Bronchial epithelial cell (primary cell): ENCODE measurements at regions not wholly inside any gene's neighbourhood (a gene's known extent, or its start where the extent isn't known, plus 50 kb on each side); places are given as distances from the start of the nearest gene placed in this dataset.
A peak's percentile ranks its signal among the peaks of the same experiment; 100 is the strongest.

ENCODE experiments used
- DNase-seq: peaks from one replicate; pipeline ENCODE4 v3.0.0-alpha.2; 2010; ENCODE audit warnings: low read depth
- FAIRE-seq: peaks from 2 replicates; lab custom pipeline; 2011; peaks lifted over from hg19 to GRCh38; lab: Jason Lieb, UNC
- H3K27me3 ChIP-seq: 2 replicates; pipeline ENCODE4 v1.5.1; 2011; ENCODE audit warnings: low read length; ENCODE audit not compliant: control insufficient read depth, insufficient read depth
- H3K36me3 ChIP-seq: 2 replicates; pipeline ENCODE4 v1.5.1; 2011; ENCODE audit warnings: low read length; ENCODE audit not compliant: control insufficient read depth, insufficient read depth
- H3K4me3 ChIP-seq: 2 replicates; pipeline ENCODE4 v1.5.1; 2011; ENCODE audit warnings: mild to moderate bottlenecking, low read depth, low read length, control low read depth
- TF ChIP-seq, protein P1 (sequence below): IDR thresholded peaks from 2 replicates; pipeline ENCODE4 v1.5.1; 2011; ENCODE audit warnings: mild to moderate bottlenecking, moderate library complexity, low read length, control low read depth, inconsistent platforms; ENCODE audit not compliant: insufficient read depth, severe bottlenecking

DNA sequence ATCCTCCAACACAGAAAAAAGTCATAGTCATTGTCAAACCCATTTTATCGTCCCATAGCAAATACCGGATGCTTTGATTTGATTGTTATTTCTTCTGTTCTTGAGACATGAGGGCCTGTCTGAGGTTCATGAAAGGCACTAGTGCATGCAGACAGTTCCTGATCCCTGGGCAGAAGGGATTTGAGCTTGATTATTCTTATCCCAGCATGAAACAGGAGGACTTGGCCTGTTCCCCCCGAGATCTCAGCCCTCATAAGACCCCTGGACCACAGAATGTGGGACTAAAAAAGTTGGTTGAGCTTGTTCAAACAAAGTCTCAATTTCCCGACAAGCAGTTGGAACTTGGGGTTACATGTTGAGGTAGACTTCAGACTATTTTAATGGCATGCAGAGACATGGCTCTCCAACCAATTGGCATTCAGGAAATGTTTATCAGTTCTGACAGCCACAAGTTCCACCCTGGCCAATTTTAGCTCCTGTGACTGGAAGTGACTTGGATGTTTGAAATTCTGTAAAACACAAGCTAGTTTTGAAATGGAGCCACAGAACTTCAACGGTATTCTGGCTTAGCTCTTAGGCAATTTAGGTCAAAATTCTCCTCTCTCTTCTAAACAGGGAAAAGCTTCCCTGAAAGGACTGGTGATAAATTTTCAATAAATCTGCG lies 366.9 kb upstream of the SLC14A2 start:
- H3K36me3 ChIP-seq = no peaks in the 10 kb centered on the region
- peak; percentile 66 for FAIRE-seq
- H3K27me3 ChIP-seq = no peaks in the 10 kb centered on the region
- peak; percentile 45 for DNase-seq
- H3K4me3 ChIP-seq = no peak overlapping the region
- TF ChIP-seq, protein P1, sequence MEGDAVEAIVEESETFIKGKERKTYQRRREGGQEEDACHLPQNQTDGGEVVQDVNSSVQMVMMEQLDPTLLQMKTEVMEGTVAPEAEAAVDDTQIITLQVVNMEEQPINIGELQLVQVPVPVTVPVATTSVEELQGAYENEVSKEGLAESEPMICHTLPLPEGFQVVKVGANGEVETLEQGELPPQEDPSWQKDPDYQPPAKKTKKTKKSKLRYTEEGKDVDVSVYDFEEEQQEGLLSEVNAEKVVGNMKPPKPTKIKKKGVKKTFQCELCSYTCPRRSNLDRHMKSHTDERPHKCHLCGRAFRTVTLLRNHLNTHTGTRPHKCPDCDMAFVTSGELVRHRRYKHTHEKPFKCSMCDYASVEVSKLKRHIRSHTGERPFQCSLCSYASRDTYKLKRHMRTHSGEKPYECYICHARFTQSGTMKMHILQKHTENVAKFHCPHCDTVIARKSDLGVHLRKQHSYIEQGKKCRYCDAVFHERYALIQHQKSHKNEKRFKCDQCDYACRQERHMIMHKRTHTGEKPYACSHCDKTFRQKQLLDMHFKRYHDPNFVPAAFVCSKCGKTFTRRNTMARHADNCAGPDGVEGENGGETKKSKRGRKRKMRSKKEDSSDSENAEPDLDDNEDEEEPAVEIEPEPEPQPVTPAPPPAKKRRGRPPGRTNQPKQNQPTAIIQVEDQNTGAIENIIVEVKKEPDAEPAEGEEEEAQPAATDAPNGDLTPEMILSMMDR = no peak

DNA sequence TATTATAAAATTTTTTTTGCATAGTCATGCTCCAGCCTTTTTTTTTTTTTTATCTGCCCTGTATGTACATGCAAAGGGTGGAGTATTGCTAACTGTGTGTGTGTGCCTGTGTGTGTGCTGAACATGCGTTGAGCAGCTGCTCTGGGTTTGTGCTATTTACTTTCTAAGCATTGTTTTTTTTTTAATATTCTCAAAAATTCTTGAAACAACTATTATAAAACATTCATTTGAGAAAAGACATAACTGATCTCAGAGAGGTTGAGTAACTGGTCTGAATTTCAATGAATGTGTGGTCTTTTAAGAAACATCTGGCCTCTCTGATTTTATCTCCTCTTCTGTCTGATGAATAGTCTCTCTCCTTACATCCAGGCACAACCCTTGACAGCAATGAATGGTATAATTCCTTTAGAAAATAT lies 366.0 kb upstream of the SLC14A2 start:
- Histone ChIP-seq H3K27me3 (no peaks in the 10 kb centered on the region), H3K36me3 (no peaks in the 10 kb centered on the region), H3K4me3 (no peak overlapping the region)
- FAIRE-seq = no peak
- no peak for DNase-seq
- TF ChIP-seq, protein P1 = no peak

DNA sequence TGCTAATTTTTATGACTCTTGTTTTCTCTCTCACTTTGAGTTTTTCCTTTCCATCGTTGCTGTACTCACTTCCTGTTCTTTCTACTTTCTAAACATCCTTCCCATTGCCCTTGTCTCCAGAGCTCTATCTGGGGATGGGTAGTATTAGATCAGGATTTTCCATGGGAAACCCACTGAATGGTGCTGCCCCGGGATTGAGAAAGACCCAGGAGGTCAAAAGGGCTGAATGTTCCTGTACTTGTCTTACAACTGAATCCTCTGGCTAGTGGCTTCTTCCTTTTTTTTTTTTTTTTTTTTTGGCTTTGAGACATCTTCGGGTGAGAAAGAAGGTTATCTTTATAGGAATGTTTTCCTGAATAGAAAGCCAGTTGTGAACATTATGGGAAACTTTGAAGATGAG lies 364.8 kb upstream of the SLC14A2 start:
- Histone ChIP-seq H3K4me3 (no peak overlapping the region), H3K36me3 (no peaks in the 10 kb centered on the region), H3K27me3 (no peaks in the 10 kb centered on the region)
- TF ChIP-seq, protein P1 = no peak
- FAIRE-seq (no peak), DNase-seq (no peak)

DNA sequence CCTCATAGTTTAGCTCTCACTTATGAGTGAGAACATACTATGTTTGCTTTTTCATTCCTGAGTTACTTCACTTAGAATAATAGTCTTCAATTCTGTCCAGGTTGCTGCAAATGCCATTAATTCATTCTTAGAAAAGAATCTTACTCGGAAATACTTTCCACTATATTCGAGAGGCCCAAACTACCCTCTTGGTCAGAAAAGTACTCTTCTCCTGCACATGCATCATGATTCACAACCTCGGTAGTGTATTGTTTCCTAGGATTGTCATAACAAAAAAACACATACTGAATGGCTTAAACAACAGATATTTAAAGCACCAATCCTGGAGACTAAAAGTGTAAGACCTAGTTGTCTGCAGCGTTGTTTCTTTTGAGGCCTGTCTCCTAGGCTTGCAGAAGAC lies 364.0 kb upstream of the SLC14A2 start:
- DNase-seq (no peak), FAIRE-seq (no peak)
- no peaks in the 10 kb centered on the region for H3K36me3 ChIP-seq
- H3K4me3 ChIP-seq = no peak overlapping the region
- no peaks in the 10 kb centered on the region for H3K27me3 ChIP-seq
- TF ChIP-seq, protein P1 = no peak

DNA sequence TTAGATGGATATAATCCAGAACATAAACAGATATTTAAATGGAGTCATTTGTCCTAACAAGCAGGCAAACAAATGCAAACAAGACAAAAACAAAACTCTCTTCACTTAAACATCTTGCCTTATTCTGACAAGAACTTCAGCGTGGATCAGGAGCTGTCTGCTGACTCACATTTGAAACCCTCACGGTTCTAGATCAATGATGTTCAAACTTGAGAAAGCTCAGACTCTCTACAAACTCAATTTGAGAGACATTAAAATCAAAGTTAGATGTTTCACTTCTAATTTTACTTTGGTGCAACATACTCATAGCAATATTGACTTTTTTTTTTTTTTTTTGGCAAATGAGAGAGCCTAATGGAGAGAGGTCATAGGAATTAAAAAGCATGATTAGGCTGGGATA lies 362.8 kb upstream of the SLC14A2 start:
- FAIRE-seq (no peak), DNase-seq (no peak)
- Histone ChIP-seq H3K36me3 (no peaks in the 10 kb centered on the region), H3K27me3 (no peaks in the 10 kb centered on the region), H3K4me3 (no peak overlapping the region)
- TF ChIP-seq, protein P1 = no peak

DNA sequence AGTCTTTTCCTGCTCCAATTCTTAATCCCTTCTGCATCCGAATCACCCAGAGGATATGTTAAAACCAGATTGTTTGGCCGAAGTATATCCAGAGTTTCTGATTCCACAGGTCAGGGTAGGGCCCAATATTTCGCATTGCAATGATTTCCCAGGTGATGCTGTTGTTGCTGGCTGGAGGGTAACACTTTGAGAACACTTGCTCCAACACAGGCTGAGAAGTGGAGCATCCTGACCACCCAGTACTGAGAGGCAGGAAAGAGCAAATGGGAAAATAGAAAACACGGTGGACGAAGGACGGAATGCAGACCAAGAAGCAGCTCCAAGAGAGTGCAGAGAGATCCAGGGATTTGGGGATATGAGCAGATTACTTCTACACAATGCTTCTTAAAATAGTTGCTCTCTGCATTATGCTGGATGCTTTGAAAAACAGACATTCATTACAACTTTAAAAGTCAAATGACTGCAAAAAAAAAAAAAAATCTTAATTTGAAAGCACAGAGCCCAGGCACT lies 362.2 kb upstream of the SLC14A2 start:
- TF ChIP-seq, protein P1 = no peak
- Histone ChIP-seq H3K36me3 (no peaks in the 10 kb centered on the region), H3K4me3 (no peak overlapping the region), H3K27me3 (no peaks in the 10 kb centered on the region)
- no peak for DNase-seq
- no peak for FAIRE-seq
